H9 (cell line): ENCODE measurements at regions not wholly inside any gene's neighbourhood (a gene's known extent, or its start where the extent isn't known, plus 50 kb on each side); places are given as distances from the start of the nearest gene placed in this dataset.
A peak's percentile ranks its signal among the peaks of the same experiment; 100 is the strongest.

ENCODE experiments used
- DNase-seq: peaks from one replicate; pipeline ENCODE4 v3.0.0-alpha.2; 2017
- H2AFZ ChIP-seq: one replicate; pipeline ENCODE4 v1.6.1; 2013; ENCODE audit warnings: mild to moderate bottlenecking, low read length, control low read depth, moderate library complexity
- H2AK5ac ChIP-seq: 2 replicates; pipeline ENCODE4 v1.6.1; 2013; ENCODE audit warnings: low read length, control low read depth, mixed read lengths; ENCODE audit not compliant: insufficient read length
- H2BK120ac ChIP-seq: one replicate; pipeline ENCODE4 v1.6.1; 2013; ENCODE audit warnings: low read depth, mild to moderate bottlenecking, low read length, control low read depth, inconsistent platforms; ENCODE audit not compliant: poor library complexity, severe bottlenecking
- H2BK12ac ChIP-seq: 2 replicates; pipeline ENCODE4 v1.6.1; 2013; ENCODE audit warnings: low read length, control low read depth, mixed read lengths, low read depth; ENCODE audit not compliant: insufficient read length
- H2BK15ac ChIP-seq: 2 replicates; pipeline ENCODE4 v1.6.1; 2013; ENCODE audit warnings: low read depth, low read length, control low read depth
- H2BK20ac ChIP-seq: one replicate; pipeline ENCODE4 v1.6.1; 2013; ENCODE audit warnings: low read depth, mild to moderate bottlenecking, low read length, control low read depth, inconsistent platforms; ENCODE audit not compliant: poor library complexity, severe bottlenecking
- H2BK5ac ChIP-seq: 2 replicates; pipeline ENCODE4 v1.6.1; 2013; ENCODE audit warnings: low read length, control low read depth, mixed read lengths; ENCODE audit not compliant: insufficient read length
- H3K14ac ChIP-seq: 2 replicates; pipeline ENCODE4 v1.6.1; 2013; ENCODE audit warnings: low read length, control low read depth; ENCODE audit not compliant: insufficient read depth
- H3K18ac ChIP-seq: 2 replicates; pipeline ENCODE4 v1.6.1; 2013; ENCODE audit warnings: low read depth, mild to moderate bottlenecking, mixed read lengths, low read length, control low read depth; ENCODE audit not compliant: insufficient read length
- H3K23ac ChIP-seq: 2 replicates; pipeline ENCODE4 v1.6.1; 2013; ENCODE audit warnings: low read length, control low read depth, mixed read lengths, low read depth; ENCODE audit not compliant: insufficient read length
- H3K23me2 ChIP-seq: 2 replicates; pipeline ENCODE4 v1.6.1; 2013; ENCODE audit warnings: low read depth, mild to moderate bottlenecking, mixed read lengths, low read length, control low read depth; ENCODE audit not compliant: insufficient read length, poor library complexity, severe bottlenecking
- H3K27ac ChIP-seq: 2 replicates; pipeline ENCODE4 v1.5.1; 2013; ENCODE audit warnings: low read length, control low read depth, mixed read lengths, low read depth; ENCODE audit not compliant: insufficient read length
- H3K27me3 ChIP-seq: 2 replicates; pipeline ENCODE4 v1.6.1; 2013; ENCODE audit warnings: low read length, control low read depth, inconsistent platforms; ENCODE audit not compliant: insufficient read depth
- H3K4ac ChIP-seq: 2 replicates; pipeline ENCODE4 v1.6.1; 2013; ENCODE audit warnings: low read depth, mild to moderate bottlenecking, control low read depth, inconsistent platforms, low read length, moderate library complexity
- H3K4me1 ChIP-seq: 2 replicates; pipeline ENCODE4 v1.6.1; 2013; ENCODE audit warnings: low read length, control low read depth, inconsistent platforms; ENCODE audit not compliant: insufficient read depth
- H3K4me2 ChIP-seq: 2 replicates; pipeline ENCODE4 v1.6.1; 2013; ENCODE audit warnings: low read length, control low read depth, mixed read lengths; ENCODE audit not compliant: insufficient read length, insufficient read depth
- H3K56ac ChIP-seq: 2 replicates; pipeline ENCODE4 v1.6.1; 2013; ENCODE audit warnings: low read depth, mild to moderate bottlenecking, mixed read lengths, low read length, control low read depth; ENCODE audit not compliant: insufficient read length
- H3K79me1 ChIP-seq: 2 replicates; pipeline ENCODE4 v1.6.1; 2013; ENCODE audit warnings: low read depth, mild to moderate bottlenecking, moderate library complexity, low read length, control low read depth, inconsistent platforms; ENCODE audit not compliant: insufficient read depth, poor library complexity, severe bottlenecking
- H3K79me2 ChIP-seq: 2 replicates; pipeline ENCODE4 v1.6.1; 2013; ENCODE audit warnings: low read length, control low read depth, inconsistent platforms; ENCODE audit not compliant: insufficient read depth
- H3K9ac ChIP-seq: 2 replicates; pipeline ENCODE4 v1.6.1; 2013; ENCODE audit warnings: low read length, control low read depth, mixed read lengths; ENCODE audit not compliant: insufficient read length; ENCODE audit errors: extremely low read depth
- H3K9me3 ChIP-seq: one replicate; pipeline ENCODE4 v1.6.1; 2013; ENCODE audit warnings: low read depth, low read length, inconsistent platforms; ENCODE audit not compliant: control insufficient read depth
- H3T11ph ChIP-seq: one replicate; pipeline ENCODE4 v1.6.1; 2013; ENCODE audit warnings: mild to moderate bottlenecking, low read length, control low read depth, inconsistent platforms
- H4K20me1 ChIP-seq: one replicate; pipeline ENCODE4 v1.6.1; 2013; ENCODE audit not compliant: control insufficient read depth, insufficient read length, insufficient read depth
- H4K5ac ChIP-seq: 2 replicates; pipeline ENCODE4 v1.6.1; 2013; ENCODE audit warnings: low read depth, mild to moderate bottlenecking, mixed read lengths, low read length, control low read depth; ENCODE audit not compliant: insufficient read length
- H4K8ac ChIP-seq: replicated peaks from 2 replicates; pipeline ENCODE4 v1.6.1; 2013; ENCODE audit warnings: low read length, control low read depth, mixed read lengths, low read depth; ENCODE audit not compliant: insufficient read length
- H4K91ac ChIP-seq: 2 replicates; pipeline ENCODE4 v1.6.1; 2013; ENCODE audit warnings: low read depth, mild to moderate bottlenecking, moderate library complexity, mixed read lengths, low read length, control low read depth; ENCODE audit not compliant: insufficient read length
- H3K27ac Mint-ChIP-seq, 3 experiments: 2 replicates in 2 of 3; 3 replicates in 1 of 3; pipeline ENCODE4 v1.8.0; 2020 to 2021; ENCODE audit warnings: mixed read lengths in 3 of 3, mild to moderate bottlenecking in 1 of 3, moderate library complexity in 1 of 3
- H3K27me3 Mint-ChIP-seq: 2 replicates; pipeline ENCODE4 v1.8.0; 2021; ENCODE audit warnings: low read depth, mild to moderate bottlenecking, moderate library complexity, mixed read lengths
- H3K36me3 Mint-ChIP-seq, 3 experiments: 2 replicates in 2 of 3; 3 replicates in 1 of 3; pipeline ENCODE4 v1.8.0; 2020 to 2021; ENCODE audit warnings: low read depth in 3 of 3, mixed read lengths in 3 of 3; ENCODE audit not compliant: insufficient read depth in 1 of 3
- H3K4me1 Mint-ChIP-seq, 2 experiments: 2 replicates each; pipeline ENCODE4 v1.8.0; 2020; ENCODE audit warnings: mixed read lengths in 2 of 2
- H3K4me3 Mint-ChIP-seq, 2 experiments: 2 replicates in 1 of 2; 3 replicates in 1 of 2; pipeline ENCODE4 v1.8.0; 2020 to 2021; ENCODE audit warnings: mild to moderate bottlenecking in 2 of 2, mixed read lengths in 2 of 2, moderate library complexity in 1 of 2
- H3K9me3 Mint-ChIP-seq, 2 experiments: 2 replicates in 1 of 2; 3 replicates in 1 of 2; pipeline ENCODE4 v1.8.0; 2020; ENCODE audit warnings: mild to moderate bottlenecking in 2 of 2, mixed read lengths in 2 of 2, moderate library complexity in 1 of 2
- WGBS: extraction: QIAGEN DNeasy Blood & Tissue Kit; methylation state at CpG from one replicate; pipeline ENCODE4 v1.1.7; 2013; ENCODE audit warnings: missing lambda C conversion rate, low lambda C conversion rate, mixed read lengths; ENCODE audit not compliant: insufficient read length; ENCODE audit errors: extremely low coverage; 5-methylcytosine and 5-hydroxymethylcytosine counted together
- TF ChIP-seq, protein P1 (sequence below): fragments of 200-600 bp; sonication (generic); conservative IDR thresholded peaks from 3 replicates; pipeline ENCODE4 v1.8.0; 2021; ENCODE audit warnings: antibody characterized with exemption, mild to moderate bottlenecking

DNA sequence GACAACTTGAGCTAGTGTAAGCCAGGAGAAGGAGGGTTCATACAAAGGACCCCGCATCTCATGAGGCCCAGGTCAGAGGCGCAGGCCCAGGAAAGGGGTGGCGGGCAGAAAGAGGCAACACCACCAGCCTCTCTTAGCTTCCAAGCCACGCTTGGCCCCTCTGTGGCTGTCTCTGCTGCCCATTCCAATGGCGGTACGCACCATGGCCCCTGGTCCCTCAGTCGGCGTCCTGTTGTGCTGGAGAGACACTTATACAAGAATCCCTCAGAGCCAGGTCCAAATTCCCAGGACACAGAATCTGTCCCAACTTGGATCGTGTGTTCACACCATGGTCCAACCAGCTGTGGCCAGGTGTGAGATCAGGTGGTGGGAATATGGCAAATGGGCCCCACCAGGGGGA, 127.0 kb upstream of the CDH4 start:
- Histone ChIP-seq H2AFZ (no peak overlapping the region), H4K8ac (no peak overlapping the region), H2AK5ac (no peak overlapping the region), H3K27me3 (no peaks in the 10 kb centered on the region; the same call in 1 of the 2 replicates), H3K79me2 (no peaks in the 10 kb centered on the region), H3K4ac (no peak overlapping the region), H2BK20ac (no peak overlapping the region), H3K23ac (no peak overlapping the region), H2BK15ac (no peak overlapping the region), H2BK5ac (no peak overlapping the region), H2BK120ac (no peak overlapping the region), H3K18ac (no peak overlapping the region), H3K9ac (no peak overlapping the region), H3K56ac (no peak overlapping the region), H3K4me1 (no peaks in the 10 kb centered on the region), H4K91ac (no peak overlapping the region), H4K20me1 (no peaks in the 10 kb centered on the region), H2BK12ac (no peak overlapping the region), H3T11ph (no peak overlapping the region), H3K79me1 (no peaks in the 10 kb centered on the region), H4K5ac (no peak overlapping the region), H3K23me2 (no peaks in the 10 kb centered on the region), H3K27ac (no peak overlapping the region), H3K14ac (no peak overlapping the region; the same call in 1 of the 2 replicates), H3K4me2 (no peak overlapping the region), H3K9me3 (no peaks in the 10 kb centered on the region)
- Mint-ChIP-seq H3K27ac (peak overlapping the region in 1 of 3 experiments; percentile 52; a peak in 1 of 7 replicates), H3K9me3 (peaks cover 3 to 4% of the 10 kb centered on the region in 2 experiments; a peak in 3 of 5 replicates), H3K4me3 (no peak overlapping the region), H3K36me3 (no peaks in the 10 kb centered on the region; a peak in 1 of 7 replicates), H3K4me1 (peaks cover 10 to 29% of the 10 kb centered on the region in 2 experiments), H3K27me3 (peaks cover 48% of the 10 kb centered on the region)
- DNase-seq = no peak
- TF ChIP-seq, protein P1, sequence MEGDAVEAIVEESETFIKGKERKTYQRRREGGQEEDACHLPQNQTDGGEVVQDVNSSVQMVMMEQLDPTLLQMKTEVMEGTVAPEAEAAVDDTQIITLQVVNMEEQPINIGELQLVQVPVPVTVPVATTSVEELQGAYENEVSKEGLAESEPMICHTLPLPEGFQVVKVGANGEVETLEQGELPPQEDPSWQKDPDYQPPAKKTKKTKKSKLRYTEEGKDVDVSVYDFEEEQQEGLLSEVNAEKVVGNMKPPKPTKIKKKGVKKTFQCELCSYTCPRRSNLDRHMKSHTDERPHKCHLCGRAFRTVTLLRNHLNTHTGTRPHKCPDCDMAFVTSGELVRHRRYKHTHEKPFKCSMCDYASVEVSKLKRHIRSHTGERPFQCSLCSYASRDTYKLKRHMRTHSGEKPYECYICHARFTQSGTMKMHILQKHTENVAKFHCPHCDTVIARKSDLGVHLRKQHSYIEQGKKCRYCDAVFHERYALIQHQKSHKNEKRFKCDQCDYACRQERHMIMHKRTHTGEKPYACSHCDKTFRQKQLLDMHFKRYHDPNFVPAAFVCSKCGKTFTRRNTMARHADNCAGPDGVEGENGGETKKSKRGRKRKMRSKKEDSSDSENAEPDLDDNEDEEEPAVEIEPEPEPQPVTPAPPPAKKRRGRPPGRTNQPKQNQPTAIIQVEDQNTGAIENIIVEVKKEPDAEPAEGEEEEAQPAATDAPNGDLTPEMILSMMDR = no peak
- WGBS = no CpG with 5 or more reads among the region's 9 CpGs
